ENCODE measurements at regions not wholly inside any gene's neighbourhood (a gene's known extent, or its start where the extent isn't known, plus 50 kb on each side); places are given as distances from the start of the nearest gene placed in this dataset.
"Not testable (repeated sequence)": the region's sequence is repeated elsewhere in the genome, so short reads cannot be mapped to it uniquely, and the experiment has no call there.

DNA sequence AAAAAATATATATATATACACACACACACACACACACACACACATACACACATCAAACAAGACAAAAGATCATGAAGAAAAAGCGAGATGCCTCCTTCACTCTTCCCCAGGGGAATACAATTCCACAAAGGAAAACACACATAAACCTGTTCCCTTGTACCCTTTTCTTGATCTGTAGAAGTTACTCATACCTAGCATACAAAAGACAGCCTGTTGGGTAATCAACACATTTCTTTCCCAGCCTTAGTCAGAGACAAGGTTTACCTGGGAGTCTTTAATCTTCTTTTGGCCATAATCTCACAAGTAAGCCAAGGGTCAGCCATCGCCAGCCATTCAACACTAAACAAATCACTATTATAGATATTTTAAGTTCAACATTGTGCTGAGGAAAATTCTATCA, 407.0 kb downstream of the SUCLG1 start:
- DNase-seq (ENCODE audit: low spot score), result no peak

DNA sequence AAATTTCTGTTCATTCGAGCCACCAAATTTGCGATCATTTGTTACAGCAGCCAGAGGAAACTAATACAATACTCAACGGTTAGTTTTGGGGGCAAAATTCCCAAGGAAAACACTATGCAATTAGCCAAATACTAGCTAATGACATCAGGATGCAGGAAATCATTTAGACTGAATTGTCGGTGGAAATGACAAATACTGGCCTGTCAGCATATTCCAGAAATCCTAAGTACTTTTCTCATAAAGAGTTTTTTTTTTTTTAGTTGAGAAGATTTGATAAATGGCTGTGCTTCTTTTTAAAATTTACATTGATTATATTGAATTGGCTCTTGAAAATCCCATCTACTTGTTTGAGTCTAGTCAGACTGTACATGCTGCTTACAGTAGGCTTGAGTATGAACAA, 410.1 kb downstream of the SUCLG1 start:
- no peak for DNase-seq (ENCODE audit: low spot score)

DNA sequence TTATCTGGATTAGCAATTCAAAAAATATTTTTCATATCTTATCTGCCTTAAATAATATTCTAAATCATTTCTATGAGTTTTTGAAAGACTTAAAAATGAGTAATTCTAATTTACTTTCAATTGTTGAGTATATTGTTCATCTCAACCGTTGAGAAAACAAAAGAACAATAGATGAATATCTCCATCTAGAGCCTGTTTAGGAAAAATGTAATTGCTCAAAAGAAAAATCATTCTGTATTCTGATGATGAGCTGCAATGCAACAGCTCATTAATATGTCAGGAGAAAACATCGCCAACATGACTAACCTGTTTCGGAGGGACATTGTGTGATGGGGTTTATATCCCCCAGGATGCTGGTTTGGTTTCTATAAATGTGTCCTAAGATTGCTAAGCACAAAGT, 417.6 kb downstream of the SUCLG1 start:
- no peak for DNase-seq (ENCODE audit: low spot score)

DNA sequence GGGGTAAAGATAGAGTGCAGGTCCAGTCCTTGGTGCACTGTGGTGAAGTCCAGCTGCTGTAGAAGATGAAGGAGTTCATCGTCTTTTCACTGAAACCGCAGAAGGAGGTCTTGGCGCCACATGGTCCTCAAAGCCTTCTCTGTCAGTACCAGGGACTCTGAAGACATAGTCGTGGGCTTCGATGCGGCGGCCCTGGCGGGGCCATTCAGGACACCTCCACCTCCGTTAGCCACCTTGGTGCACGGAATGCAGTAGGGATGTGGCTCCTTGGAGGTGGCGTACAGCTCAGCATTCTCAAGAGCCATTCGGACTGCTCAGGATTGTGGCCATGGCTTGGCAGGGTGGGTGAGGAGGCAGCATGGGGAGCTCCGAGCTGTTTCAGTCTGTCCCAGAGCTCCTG, 418.8 kb downstream of the SUCLG1 start:
- no peak for DNase-seq (ENCODE audit: low spot score)

DNA sequence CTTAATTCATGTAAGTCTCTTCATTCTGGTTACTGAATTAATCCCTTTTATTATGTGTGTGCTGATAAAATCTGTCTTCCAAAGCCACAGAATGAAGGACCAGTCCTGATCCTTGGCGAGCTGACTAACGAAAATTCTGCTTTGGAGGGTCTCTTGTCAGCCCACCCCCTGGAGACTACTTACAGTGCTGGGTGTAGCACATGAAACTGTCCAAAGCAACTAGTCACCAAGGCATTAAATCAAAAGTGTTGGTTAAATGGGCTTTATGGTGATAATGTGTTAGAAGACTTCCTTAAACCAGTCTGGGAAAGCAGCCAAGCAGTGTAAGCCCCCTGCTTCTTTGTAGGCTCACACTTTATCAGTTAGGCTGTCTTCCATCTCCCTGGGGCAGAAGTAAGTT, 420.2 kb downstream of the SUCLG1 start:
- no peak for DNase-seq (ENCODE audit: low spot score)

DNA sequence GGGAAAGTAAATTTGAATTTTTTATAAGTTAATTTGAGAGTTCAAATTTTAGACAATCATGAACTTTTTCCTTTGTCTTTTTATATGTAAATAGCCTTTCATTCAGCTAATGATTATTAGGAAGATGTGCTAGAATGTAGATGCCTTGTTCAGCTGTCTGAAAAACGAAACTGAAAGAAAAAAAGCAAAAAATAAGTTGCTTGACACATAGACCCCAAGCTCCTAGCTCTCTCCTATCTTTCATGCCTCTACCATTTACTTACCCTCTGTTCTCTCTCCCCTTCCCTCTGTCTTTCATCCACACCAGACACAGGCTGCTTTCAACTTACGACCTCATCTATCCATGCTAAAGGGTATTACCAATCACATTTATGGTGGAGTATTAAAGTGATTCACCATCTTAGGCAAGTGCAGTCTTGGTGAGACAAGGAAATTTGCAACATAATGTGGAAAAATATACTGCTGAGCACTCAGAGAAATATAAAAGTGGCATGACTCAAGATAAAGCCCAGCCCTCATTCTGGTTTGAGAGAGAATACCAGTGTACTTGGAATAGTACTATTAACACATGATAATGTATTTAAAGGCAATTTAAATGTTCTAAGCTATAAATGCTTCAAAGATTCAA, 425.6 kb downstream of the SUCLG1 start:
- no peak for DNase-seq (ENCODE audit: low spot score)

DNA sequence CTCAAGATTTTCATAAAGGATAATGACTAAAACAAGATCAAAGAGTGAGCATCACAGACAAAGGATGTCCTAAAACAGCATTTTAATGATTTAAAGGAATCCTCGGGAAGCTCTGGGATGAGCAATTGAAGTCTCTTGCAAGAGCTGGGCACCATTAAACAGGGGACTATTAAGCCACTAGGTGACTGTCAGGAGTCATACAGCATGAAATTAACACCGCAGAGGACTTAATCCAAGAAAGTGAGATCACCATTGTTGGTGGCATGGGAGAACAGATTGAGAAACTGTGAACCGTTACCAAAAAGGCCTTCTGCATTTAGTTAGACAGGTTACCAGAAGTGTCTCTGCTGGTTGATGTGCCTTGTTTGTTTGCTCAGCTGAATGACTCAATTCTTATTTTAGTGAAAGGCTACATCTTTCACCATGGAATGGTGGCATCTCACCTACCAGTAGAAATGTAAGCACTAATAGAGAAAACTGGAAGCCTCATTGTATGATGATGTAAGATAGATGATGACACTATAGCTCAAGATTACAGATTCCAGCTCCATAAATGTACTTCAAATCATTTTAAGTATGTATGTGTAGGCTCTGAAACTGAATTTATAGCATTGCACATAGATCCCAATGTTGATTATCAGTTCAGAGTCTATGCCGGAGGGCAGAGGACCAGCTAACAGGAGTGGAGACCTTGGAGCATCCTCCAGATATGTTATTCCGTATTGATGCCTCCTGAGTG, 427.6 kb downstream of the SUCLG1 start:
- DNase-seq (ENCODE audit: low spot score), result no peak

DNA sequence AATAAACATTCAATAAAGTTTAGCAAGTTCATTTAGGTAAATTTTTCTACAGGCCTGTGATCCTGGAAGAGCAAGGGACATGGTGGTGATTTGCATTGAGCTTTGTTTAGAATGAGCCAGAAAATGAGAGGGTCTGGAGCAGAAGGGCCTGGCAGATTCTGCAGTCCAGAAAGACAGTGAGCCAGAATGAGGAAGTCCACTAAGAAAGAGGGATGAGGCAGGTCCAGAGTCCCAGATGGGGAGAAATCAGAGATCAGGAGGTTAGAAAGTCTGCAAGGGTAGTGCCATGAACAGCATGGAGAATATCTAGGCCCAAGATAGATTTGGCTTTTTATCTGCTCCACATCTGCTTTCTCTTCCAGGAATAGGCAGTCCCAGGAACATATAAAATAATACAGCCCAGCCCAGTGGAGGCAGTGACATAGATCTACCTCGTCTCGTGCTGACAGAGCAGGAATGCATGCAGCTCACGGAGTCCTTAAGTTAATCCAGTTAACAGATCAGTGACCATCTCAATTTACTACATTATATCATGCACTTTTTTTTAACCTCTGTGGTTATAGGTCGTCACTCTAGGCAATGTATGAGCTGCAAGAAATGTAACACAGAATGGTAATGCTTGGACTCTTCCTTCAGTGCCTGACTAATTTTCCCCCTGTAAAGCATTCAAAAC, 429.0 kb downstream of the SUCLG1 start:
- no peak for DNase-seq (ENCODE audit: low spot score)

DNA sequence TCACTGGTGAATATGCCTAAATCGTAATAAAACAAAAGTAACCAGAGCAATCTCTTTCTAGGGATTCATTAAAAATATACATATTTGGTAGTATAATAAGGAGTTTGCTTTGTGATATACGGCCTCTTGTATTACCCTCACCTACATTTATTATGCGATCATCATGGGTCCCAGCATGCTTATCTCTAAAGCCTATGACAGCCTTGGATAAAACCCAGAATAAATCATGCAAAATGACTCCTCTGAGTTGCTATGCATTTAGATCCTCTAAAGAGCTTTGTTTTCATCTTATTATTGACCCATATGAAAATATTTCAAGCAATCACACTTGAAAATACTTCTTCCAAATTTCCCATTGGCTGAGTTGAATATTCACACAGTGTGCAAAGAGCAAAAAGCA, 432.3 kb downstream of the SUCLG1 start:
- DNase-seq (ENCODE audit: low spot score), result no peak

DNA sequence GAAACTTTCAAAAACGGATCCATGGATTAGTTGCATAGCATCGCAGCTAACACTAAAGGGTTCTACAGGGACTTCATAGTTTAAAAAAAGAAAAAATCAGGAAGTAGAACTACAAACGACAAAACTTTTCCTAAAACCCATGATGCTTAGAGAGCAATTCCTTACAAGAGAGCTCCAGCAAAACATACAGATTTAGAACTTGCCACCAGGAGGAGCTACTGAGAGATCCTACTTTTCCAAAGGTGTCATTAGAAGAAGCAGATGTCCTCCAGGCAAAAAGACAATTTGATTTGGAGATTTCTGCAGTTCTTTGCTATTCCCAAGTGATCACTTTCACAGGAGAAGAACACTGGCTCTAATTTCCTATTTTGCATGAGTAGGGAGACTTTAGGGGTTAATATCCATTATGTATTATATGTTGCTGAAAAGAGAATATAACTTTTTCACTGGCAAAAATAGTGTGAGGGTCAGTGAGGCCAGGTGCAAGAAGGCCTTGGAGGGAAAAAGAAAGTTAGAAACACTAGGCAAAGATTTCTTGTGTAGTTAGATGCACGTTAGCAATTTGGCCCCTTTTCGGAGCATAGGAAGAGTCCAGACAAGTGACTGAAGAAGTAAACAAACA, 436.2 kb downstream of the SUCLG1 start:
- peak; percentile 69 for DNase-seq (ENCODE audit: low spot score)

DNA sequence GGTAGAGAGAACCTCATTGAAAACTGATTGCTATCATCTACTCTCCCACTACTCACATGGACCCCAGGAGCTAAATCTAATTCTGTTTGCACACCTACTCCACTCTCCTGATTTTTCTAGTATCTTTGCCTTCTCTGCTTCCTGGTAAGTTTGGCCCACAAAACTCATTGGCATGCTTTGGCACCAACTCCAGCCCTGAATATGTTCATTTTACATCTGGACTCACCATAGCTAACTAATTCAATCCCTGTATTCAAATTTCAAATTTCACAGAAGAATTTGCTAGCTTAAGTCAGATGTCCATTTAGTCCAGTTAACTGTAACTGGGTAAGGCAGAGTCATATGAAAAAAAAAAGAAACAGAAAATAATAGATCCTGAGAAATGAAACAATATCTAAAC, 442.1 kb downstream of the SUCLG1 start:
- no peak for DNase-seq (ENCODE audit: low spot score)

DNA sequence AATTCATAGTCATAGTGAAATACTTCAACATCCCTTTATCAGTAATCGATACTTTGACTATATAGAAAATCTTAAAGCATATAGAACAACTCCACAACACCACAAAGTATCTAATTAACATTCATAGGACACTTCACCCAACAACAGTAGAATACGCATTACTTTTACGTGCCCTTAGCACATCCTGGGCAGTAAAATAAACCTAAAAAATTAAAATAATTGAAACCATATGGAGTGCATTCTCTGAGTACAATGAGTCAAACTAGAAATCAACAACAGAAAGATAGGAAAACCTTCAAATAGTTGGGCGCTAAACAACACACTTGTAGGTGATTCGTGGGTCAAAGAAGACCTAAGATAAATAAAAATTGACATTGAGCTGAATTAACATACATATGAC, 442.9 kb downstream of the SUCLG1 start:
- no peak for DNase-seq (ENCODE audit: low spot score)

DNA sequence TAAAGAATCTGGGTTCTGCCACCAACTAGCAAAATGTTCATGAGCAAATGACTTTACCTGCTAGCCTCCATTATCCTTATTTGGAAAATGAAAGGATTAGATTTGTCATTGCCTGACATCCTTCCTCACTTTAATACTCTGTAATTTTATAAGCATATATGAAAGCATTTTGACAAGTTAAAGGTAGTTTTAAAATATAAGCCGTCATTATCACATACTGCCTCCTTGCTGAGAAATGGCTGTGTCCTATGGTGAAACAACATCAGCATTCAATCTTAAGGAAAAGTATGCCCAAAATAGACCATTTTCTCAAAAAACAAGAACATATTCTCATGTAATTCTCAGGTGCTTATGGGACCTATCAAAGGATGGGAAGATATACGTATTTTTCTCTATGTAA, 461.2 kb downstream of the SUCLG1 start:
- DNase-seq (ENCODE audit: low spot score), result no peak

DNA sequence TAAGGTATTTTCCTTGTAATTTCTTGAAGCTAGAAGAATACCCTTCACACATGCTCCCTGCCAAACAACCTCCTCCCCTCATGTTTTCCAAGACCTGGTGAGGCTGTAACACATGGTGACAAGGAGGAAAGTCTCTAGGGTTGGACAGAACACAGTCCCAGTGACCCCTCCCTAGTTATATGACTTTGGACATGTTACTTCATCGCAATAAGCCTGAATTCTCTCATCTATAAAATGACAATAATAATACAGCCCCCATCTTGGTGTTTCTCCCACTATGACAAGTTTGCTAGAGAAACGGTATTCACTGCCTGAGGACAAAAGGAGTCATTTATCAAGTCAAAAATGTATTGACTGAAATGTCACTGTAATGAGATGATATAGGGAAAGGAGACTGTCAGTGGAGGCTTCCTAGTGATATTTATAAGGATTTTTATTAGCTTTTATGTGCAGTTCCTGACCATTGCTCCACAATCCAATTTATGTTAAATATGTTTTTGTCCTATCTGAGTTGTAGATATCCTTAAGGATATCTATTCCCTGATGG, 464.4 kb downstream of the SUCLG1 start:
- DNase-seq (ENCODE audit: low spot score), result no peak

DNA sequence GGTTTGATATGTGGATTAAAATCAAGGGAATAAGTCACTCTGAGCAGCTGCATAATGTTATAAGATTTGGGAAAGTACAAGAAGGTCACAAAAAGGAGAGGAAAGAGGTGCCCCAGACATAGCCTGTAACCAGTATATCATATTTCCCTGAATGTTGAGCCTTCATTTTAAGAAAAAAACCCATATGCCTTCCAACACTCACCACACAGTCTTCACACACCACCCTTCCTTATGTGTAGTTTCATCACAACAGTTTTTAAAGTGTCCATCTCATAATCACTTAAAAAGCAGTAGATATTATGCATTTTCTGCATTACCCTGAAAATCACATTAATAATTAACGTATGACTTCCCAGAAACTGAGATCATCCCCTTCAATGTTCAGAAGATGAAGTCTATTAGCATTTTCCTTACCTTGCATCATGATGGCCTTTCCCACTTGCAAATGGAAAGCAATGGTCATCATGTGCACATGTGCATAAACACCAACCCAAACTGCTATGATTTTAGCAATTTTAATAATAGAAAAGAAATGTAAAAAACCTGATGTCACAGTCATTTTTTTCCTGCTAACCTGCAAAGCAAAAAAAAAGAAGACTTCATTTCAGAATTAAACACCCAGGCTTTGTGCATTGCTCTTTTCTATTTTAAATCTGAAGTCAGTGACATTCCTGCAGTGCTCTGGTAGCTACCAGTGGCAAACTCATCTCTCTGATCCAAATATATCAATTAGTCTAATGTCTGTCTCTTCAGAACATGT, 465.0 kb downstream of the SUCLG1 start:
- DNase-seq (ENCODE audit: low spot score), result no peak

DNA sequence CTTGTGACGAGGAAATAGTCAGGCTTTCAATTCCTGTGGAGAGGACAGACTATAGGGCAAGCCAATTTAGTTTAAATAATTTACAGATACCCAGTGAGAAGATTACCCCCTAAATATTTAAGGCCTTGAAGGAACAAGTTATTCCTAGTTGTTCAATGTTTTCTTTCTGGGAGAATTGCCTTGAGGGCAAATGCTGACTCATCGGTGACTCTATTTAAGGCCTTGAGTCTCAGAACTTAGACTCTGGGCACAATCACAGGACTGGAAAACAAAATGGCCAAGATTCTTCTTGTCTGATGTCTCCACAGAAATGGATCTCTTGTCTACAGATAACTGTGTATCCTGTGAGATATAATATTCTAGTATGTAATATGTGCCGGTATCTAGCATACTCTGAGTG, 467.1 kb downstream of the SUCLG1 start:
- DNase-seq (ENCODE audit: low spot score), result no peak

DNA sequence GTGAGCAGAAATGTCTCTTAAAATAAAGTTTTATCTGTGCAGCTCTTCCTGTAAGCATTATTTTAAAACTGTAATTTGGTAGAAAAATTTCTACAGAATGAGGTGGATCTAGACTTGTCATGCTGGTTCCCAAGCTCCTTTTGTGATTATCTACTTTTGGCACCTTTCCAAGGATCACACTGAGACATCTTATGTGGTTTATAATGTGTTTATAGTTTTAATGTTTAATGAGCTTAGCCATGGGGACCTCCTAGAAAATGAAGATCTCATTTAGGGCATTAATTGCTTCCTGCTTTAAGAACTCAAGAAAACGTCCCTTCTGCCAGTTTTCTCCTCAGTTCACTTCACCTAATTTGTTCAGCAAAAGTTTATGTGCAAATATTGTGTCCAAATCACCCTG, 468.4 kb downstream of the SUCLG1 start:
- DNase-seq (ENCODE audit: low spot score), result no peak

DNA sequence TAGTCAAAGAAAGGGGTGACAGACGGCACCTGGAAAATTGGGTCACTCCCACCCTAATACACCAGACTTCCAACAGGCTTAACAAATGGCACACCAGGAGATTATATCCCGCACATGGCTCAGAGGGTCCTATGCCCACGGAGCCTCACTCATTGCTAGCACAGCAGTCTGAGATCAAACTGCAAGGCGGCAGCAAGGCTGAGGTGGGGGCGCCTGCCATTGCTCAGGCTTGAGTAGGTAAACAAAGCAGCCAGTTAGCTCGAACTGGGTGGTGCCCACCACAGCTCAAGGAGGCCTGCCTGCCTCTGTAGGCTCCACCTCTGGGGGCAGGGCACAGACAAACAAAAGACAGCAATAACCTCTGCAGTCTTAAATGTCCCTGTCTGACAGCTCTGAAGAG, 482.5 kb downstream of the SUCLG1 start:
- DNase-seq (ENCODE audit: low spot score), result not testable (repeated sequence)

DNA sequence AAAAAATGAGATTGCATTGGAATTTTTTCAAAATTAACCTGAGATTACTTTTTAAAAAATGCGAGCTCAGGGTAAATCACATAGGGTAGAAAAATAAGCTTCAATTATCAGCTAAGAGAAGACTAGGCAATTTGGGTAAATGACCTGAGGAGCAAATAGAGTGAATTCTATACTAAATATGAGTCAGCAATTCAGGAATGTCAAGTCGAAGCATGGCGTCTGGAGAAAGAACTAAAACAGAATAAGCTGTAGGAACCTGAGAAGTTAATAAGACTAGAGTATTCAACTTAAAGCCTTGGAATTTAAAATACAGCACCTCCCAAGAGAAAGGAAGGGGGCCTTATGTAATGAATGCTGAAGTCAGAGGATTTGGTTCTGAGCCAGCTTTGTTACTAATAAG, 487.0 kb downstream of the SUCLG1 start:
- DNase-seq (ENCODE audit: low spot score), result no peak

DNA sequence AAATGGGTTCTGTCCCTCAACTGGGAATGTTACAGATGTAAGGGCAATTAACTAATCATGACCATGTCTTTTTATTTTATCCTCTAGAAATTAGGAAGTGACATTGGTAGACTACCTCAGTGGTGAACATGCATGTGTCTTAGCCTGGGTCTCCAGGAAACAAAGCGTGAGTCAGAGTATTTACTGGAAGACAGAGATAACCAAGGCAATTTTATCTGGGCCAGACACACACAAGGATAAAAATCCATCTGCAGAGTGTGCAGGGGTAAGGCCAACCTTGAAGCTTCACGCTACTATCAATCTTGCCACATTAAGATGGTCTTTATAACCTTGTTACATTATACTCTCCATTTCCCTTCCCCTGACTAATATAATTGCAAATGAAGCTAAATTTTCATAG, 487.5 kb downstream of the SUCLG1 start:
- DNase-seq (ENCODE audit: low spot score), result no peak

DNA sequence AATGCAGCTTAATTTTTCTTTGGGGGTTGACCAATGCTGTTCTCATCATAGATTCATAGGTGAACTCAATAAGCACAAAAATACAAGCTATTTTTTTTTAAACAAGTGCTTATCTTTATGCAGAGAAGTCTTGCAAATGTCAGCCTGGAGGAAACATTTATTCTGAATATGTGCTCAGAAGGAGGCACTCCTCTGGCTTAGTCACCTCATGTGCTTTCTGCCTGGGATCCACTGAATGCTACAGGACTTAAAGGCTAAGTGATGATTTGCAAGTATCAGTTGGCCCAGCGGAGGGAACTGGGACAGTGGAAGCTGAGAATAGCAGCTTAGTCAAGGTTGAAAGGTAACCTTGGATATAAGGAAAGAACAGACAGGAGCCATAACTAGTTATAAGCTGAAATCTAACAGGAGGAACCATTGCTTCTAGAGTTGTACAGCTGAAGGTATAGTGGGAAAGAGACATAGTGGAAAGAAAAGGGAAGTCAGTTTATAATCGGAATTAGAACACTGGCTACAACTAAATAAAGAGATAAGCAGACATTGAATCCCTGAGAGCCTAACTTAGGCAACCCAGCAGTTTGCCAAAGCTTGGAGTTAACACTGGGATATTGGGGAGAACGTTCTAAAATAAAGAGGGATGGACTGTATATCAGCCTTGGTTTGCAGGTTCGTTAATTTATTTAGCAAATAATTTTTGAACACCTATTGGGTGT, 488.7 kb downstream of the SUCLG1 start:
- DNase-seq (ENCODE audit: low spot score), result no peak
